GM18502 (cell line): ENCODE measurements at regions not wholly inside any gene's neighbourhood (a gene's known extent, or its start where the extent isn't known, plus 50 kb on each side); places are given as distances from the start of the nearest gene placed in this dataset.

Source experiments
- ATAC-seq: cut with Tn5 transposase; IDR thresholded peaks from one replicate; pipeline ENCODE4 v1.9.1; 2021; ENCODE audit warnings: mild to moderate bottlenecking; ENCODE audit not compliant: unreplicated experiment, poor library complexity

DNA sequence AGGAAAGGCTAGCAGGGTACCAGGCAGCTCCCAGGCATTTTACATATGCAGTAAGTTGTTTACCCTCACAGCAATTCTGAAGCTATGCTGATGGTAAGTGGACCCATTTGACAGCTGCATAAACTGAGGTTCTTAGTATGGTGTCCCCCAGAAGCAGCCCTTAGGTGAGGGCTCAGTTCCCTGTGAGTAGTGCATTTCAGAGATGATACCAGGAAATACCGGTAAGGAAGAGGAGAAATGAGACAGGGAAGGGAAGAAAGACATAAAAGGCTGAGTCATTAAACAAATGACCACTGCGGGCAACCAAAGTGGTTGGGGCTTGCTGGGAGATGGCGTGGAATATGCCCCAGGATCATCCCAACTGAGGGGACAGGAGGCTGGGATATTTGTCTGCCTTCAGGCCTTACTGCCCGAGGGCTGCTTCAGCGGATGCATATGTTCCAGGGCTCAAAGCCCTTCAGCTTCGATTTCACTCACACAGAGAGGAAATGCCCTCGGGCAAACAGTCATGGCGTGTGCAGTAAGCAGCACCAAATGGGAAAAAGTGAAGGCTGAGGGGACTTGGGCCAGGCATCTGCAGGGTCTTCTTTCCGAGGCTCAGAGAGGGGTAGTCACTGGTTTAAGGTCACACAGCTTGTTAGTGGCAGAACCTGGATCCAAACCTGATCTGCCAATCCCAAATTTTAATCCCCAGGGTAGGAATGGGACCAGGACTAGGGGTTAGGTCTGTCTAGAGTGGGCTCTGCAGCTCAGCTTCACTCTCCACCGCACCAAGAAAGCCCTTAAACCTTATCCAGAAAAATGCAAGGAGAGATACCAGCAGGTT, 133.7 kb upstream of the RUNX3 start:
- ATAC-seq: no peak

DNA sequence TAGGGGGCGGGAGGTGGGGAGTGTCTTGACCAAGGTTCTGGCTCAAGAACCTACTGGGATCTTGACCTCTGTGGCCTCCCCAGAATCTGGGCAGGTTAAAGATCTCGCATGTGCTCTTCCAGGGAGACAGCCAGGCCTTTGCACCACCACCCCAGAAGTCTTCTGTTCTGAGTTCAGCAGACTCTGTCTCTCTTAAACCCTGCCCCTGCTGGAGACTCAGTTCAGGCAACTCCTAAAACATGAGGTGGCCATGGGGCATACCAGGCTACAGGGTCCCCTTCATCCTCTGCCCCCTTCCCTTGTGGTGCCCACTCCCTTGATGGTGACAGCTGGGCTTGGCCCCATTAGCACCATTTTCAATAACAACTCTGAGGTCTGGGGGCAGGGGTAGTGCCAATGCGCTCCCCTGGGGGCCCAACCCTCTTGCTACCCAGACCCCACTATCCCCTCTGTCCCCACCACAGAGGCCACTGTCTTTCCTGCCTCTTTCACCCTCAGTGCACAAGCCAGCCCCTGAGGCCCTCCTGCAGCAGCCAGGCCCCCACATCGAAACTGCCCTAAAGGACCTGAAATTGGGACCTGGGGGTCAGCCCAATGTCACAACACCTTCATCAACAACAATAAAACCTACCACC, 132.7 kb upstream of the RUNX3 start:
- no peak for ATAC-seq

DNA sequence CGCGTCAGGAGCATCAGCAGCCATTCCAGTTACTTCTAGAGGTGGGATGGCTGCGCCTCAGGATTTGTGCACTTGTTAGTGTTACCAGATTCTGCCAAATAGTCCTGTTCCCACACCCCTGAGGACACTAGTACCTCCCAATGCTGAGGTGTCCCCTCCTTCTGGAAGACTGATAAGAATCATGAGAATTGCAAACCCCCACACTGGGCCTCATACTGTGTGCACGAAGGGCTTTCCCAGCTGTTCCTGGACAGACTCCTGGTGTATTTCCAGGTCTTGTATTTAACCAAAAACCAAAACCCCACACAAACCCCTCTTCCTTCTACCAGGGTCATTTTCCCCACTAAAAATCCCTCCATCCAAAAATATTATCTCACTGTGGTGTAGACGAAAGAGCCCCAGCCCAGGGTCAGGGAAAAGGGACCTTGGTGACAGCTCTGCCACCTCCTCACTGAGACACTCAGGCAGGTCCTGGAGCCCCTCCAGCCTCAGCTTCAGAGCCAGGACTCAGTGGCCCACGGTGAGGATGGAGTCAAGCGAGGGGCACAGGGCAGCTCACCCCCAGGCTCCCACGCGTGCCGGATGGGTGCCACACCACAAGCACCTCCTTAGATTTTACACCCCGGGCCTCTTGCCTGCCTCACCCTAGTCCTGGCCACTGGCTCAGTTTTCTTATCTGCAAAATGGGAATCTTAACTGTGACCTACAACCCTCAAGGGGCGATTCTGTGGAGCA, 131.4 kb upstream of the RUNX3 start:
- ATAC-seq: no peak

DNA sequence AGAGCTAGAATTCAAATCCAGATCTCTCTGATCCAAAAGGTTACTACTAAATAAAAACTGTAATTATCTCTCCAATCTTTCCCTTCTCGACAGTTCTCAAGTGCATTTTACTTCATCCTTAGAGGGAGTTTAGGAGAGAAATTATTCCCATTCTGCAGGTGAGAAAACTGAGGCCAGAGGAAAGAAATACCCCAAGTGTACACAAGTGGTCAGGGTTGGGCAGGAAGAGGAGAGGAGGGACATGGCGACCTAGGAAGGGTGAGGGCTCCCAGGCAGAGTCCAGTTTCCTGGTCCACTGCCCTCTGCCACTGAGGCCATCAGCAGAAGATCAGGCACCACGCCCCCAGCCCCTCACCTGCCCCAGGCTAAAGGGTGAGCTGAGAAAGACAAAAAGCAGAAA, 127.1 kb upstream of the RUNX3 start:
- no peak for ATAC-seq

DNA sequence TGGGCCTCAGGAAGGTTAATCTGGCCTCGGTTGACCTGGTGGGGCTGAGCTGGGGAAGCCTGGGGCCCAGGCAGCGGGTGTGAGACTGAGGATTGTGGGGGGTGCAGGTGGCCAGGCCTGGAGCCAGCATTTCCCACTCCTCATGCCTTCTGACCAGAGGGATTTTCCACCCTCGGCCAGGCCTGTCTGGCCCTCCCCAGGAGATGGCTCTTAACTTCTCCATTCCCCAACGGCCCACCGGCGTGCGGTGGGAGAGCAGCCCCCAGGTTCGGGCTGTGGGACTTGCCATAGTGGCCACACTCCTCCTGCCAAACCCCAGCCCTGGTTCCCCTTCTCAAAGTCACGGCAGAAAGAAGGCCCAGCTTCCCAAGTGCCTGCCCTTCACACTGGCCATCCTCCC, 126.5 kb upstream of the RUNX3 start:
- ATAC-seq: no peak

DNA sequence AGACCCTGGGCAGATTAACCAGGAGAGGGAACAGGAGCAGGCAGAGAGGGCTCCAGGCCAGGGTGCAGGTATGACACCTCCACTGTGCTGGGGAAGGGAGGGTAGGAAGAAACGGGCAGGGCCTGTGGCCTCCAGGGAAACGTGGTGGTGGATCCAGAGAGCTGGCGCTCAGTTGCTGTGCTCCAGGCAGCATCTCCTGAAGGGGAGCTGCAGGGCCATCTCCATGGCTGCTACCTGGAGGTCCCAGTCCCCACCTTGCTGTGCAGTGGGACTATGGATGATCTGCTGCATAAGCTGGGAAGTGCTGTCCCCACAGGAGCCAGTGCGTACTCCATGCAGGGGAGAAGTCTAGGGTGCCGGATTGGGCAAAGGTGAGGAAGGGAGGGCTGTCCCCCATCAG, 125.9 kb upstream of the RUNX3 start:
- ATAC-seq: no peak

DNA sequence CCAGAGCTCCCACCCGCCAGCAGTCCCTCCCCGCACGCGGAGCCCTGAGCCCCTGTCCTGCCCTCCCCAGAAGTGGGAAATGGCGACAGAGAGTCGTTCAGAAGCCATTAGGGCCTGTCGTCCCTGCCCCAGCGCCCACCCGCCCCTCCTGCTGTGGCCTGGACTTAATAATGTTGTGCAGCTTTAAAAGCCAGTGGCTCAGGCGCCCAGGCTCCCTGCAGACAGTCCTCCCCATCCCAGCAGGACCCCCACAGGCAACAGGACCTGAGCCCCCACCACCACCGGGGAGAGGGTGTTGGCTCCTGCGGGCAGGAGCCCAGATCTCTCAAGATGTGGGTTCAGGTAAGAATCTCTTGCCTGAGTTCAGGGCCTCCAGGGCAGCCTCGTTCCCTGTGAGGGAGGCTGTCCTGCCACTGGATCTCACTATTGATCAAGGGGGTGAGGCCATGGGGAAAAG, 125.3 kb upstream of the RUNX3 start:
- ATAC-seq: no peak

DNA sequence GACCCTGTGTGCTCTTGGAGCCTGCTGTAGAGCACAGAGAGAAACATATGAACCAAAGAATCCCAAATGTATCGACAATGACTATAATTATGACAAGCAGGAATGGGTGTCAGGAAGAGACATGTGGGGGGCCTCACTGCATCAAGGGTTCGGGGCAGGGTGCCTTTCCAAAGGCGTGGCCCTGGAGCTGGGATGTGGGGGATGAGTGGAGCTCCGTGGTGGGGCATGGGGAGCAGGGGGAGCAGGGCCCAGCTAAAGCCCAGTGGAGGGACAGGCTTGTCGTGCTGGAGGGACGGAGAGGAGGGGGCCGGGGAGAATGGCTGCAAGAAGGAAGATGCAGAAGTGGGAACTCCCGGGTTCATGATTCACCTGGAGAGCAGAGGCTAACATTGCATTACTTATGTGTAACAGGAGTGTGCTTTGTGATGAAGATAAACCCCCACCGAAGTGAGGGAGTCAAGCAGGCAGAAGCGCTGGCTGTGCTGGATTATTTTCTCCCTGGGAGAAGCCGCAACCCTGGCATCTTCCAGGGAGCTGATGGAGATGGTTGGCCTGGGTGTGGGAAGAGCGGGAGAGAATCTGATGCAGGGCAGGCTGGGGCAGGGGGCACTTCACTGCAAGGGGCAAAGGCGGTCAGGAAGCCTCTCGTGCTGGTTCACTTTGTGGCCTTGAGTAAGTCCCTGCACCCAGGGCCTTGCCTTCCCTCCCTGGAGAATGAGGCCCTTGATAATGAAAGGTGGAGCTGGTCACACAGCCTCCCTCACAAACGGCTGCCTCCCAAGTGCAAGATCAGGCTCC, 124.6 kb upstream of the RUNX3 start:
- ATAC-seq: no peak

DNA sequence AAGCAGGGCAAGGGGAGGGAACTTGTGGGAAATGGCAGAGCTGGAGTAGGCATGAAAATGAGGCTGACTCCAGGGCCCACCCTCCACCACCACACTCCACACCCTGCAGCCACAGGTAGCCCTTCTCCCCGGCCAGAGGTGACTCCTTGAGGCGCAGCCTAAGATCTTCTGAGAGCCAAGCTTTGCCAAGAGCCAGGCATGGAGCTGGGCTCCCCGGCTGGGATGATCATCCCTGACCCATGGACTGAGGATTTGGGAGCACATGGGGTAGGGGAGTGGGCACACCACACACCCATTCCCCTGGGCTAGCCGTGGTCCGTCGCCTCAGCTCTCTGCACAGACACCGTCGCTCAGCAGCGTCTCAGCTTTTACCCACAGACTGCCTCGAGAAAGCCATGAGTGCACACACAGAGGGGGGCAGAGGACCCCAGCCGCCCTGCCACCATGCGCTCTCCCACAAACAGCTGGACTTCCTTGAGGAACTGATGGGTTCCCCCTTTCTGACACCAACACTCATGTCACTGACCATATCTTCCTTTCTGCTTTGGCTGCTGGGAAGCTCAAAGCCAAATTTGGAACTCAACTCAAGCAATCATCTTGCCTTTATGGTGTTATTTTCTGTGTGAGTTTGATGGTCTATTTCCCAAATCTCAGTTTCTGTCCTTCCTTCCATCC, 123.6 kb upstream of the RUNX3 start:
- ATAC-seq: no peak

DNA sequence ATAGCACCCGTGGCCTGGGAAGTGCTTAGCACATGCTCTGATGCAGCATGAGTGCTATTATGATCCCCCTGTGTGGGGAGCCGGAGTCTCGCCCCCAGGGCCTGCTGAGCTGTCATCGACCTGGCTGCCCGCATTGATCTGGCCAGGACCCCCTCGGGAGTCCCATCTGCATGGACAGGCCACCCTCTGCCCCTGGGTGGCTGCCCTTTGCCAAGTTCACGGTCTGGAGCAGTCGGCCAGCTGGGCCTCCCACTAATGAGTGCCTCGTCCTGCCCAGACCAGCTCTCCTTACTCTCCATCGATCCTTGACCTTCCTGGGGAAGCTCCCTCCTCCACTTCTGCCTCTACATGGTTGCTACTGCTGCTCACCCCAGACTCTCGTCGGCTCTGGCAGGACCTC, 121.8 kb upstream of the RUNX3 start:
- no peak for ATAC-seq

DNA sequence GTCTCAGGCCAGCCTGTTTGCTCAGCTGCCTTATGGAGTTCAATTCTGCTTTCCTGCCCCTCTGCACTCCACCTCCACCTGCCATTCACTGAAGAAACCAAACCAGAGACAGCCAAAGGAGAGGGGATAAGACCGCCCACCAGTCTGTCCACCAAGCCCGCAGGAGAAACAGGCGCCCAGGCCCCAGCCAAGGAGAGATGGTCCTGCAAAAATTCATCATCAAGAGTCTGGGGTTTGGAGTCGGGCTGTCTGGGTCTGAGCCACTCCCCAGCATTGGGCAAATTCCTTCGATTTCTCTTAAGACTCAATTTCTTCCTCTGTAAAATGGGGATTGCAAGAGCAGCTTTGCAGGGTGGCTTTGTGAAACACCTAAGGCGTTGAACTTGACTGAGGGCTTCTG, 121.4 kb upstream of the RUNX3 start:
- ATAC-seq: no peak

DNA sequence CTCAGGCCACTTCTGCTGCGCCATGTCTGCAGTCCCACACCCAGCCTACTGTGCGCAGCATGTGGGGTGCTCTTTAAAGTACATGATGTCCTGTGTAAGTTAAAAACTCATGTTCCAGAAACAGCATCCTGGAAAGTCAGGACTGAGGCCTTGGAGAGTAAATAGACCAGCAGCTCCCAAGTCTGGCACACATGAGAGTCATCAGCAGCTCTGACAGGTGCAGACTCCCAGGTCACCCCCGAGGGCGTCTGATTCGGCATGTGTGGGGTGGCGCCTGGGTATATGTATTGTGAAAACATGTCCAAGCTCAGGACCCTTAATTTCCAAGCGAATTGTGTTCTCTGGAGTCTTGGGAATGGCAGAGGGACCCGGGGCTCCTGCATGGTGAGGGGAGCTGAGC, 120.1 kb upstream of the RUNX3 start:
- no peak for ATAC-seq

DNA sequence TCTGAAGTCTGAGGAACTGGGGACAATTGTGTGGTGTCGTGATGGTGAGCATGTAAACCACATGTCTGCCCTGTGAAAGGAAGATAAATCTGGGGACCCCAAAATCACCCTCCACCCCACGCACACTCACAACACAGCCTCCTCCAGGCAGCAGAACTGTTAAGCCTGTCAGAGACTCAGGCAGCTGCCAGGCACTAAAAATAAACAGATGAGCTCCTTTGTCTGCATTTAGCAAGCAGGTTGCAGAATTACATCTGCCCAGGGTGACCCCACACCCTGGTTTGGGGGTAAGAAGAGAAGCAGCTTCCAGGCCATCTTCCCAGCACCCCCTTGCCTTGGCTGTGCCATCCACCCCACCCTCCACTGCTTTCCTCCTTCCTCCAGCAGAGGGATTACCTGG, 119.1 kb upstream of the RUNX3 start:
- ATAC-seq: no peak

DNA sequence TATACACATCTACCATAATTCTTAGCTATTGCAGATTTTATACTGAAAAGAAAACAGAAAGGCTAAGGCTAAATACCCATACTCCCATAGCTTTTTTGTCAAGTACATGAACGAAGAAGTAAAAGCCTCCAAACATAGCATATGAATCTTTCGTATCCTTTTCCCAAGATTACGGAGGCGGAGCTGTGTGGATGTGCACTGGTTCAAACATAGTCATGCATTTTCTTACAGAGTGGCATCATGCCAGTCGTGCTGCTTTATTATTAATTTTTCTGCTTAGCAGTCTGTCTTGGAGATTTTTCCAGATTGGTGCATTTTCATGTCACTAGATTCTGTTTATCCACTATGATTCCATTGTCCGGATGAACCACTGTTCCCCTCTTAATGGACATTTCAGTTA, 118.7 kb upstream of the RUNX3 start:
- ATAC-seq: no peak

DNA sequence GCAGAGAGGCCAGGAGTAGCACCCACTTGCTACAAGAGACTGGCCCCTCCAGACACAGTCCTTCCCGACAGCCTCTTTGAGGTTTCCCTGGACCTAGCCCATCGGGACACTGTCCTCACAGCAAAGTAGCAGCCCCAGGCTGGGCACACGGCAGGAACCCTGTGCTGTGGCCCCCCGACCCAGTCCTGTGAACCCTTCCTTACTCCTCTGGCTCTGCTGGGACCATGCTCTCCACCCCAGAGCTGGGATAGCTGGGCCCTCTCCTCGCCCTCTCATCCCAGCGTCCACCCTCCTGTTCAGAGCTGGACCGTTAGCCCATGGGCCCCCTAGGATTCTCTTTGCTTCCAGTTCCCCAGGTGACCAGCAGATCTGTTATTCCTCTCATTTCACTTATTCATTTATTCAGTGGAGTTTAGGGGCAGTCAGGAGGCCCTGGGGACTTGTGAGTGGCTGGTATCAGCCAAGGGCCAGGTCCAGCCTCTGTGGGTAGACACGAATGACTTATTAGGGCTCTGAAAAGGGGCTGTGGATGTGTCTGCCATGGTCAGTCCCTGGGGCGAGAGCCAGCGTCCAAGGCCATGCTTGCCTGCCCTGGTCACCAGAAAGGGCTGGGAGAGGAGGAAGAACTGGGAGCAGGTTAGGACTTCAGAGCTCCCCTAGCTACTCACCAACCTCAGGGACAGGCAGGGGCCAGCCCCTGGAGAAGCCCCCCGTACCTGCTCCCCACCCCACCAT, 117.6 kb upstream of the RUNX3 start:
- no peak for ATAC-seq

DNA sequence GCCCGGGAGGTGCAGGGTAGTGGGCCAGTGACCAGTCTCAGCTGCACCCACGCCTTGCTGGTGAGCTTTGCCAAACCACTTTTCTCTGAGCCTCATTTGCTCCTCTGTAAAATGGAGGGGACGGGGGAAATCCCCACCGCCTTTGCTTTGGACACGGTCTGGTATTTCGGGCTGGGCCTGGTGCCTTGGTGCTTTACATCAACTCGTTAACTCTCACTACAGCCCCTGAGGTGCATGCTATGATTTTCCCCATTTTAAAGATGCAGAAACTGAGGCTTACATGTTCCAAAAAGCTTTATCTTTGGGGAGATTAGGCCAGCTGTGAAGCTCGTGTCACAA, 116.1 kb upstream of the RUNX3 start:
- no peak for ATAC-seq

DNA sequence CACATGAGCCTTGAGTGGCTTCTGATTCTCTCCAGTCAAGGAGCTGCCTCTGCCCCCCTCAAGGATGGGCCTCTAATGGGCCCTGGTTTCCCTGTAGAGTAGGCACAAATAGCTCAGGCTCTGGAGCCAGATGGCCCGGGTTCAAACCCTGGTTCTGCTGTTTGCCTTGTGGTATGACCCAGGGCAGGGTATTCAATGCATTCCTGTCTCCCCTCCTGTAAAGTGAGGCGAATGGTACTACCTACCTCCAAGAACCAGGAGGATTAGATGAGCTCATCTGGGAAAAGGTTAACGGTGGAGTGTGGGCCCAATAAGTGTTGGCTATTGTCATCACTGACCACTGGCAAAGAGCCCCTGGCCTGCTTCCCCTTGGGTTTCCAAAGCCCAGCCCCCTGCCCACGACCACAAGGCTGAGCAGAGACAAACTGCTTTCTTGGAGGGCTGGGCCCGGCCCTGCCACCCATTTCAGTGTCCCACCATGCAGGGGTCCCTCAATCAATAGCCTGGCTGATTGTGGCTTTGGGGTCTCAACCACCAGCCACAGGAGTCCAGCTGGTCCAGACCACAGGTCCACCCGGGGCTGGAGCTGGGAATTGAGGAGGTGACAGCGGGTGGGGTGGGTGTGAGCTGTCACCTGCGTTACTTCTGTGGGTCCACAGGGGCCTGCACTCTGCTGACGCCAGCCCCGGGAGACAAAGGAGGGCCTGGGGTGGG, 115.6 kb upstream of the RUNX3 start:
- ATAC-seq: no peak

DNA sequence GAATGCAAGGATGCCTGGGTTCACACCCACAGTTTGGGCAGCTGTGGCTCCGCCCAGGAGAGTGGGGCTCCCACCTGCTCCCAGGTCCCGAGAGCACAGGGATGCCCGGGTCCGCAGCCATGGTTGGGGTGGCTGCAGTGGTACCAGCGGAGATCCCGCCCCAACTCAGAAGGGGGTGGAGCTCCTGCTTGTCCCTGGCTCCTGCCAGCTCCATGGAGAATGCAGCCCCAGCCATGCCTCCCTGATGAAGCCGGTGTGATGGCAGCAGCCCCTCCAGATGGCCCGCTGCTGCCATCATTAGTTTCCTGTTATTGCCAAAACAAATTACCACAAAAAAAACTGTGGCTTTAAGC, 113.1 kb upstream of the RUNX3 start:
- ATAC-seq: no peak
